Activated effector memory CD4-positive, alpha-beta T cell treated with Interleukin-2 at 50 U/mL for 16 hours (primary cell): ENCODE measurements at regions not wholly inside any gene's neighbourhood (a gene's known extent, or its start where the extent isn't known, plus 50 kb on each side); places are given as distances from the start of the nearest gene placed in this dataset.
"Not testable (repeated sequence)": the region's sequence is repeated elsewhere in the genome, so short reads cannot be mapped to it uniquely, and the experiment has no call there.

Source experiments
- DNase-seq: peaks from one replicate; pipeline ENCODE4 v3.0.0-alpha.2; 2020

GRCh38 chr6:16039892-16040627 lies 88.8 kb upstream of the MYLIP start:
- DNase-seq: not testable (repeated sequence)

GRCh38 chr6:16038938-16039337 lies 89.9 kb upstream of the MYLIP start:
- no peak for DNase-seq

GRCh38 chr6:16035488-16036080 lies 93.3 kb upstream of the MYLIP start:
- no peak for DNase-seq

- DNase-seq: no peak
Measured at GRCh38 chr6:16033214-16033613, 95.7 kb upstream of the MYLIP start.

GRCh38 chr6:16031278-16031981 lies 97.5 kb upstream of the MYLIP start:
- DNase-seq: no peak

GRCh38 chr6:16028966-16029365 lies 99.9 kb upstream of the MYLIP start:
- DNase-seq: no peak

- no peak for DNase-seq
Measured at GRCh38 chr6:16020259-16020658, 108.6 kb upstream of the MYLIP start.

- no peak for DNase-seq
Measured at GRCh38 chr6:16019462-16019861, 109.4 kb upstream of the MYLIP start.

- no peak for DNase-seq
Measured at GRCh38 chr6:16018626-16019025, 110.3 kb upstream of the MYLIP start.

GRCh38 chr6:16014325-16014724 lies 114.6 kb upstream of the MYLIP start:
- not testable (repeated sequence) for DNase-seq

- no peak for DNase-seq
Measured at GRCh38 chr6:16007146-16007545, 121.7 kb upstream of the MYLIP start.

GRCh38 chr6:16006681-16007080 lies 122.2 kb upstream of the MYLIP start:
- no peak for DNase-seq

GRCh38 chr6:16004934-16005679 lies 123.8 kb upstream of the MYLIP start:
- DNase-seq: no peak

GRCh38 chr6:16003197-16003491 lies 125.7 kb upstream of the MYLIP start:
- DNase-seq: no peak

- no peak for DNase-seq
Measured at GRCh38 chr6:16002332-16003196, 126.3 kb upstream of the MYLIP start.

- no peak for DNase-seq
Measured at GRCh38 chr6:16001158-16001557, 127.7 kb upstream of the MYLIP start.

- DNase-seq: no peak
Measured at GRCh38 chr6:15999201-15999600, 129.7 kb upstream of the MYLIP start.

- no peak for DNase-seq
Measured at GRCh38 chr6:15997586-15998388, 131.1 kb upstream of the MYLIP start.

GRCh38 chr6:15996030-15996429 lies 132.9 kb upstream of the MYLIP start:
- no peak for DNase-seq

GRCh38 chr6:15995493-15995892 lies 133.4 kb upstream of the MYLIP start:
- no peak for DNase-seq

GRCh38 chr6:15994814-15995459 lies 133.9 kb upstream of the MYLIP start:
- DNase-seq: no peak
